ENCODE measurements at regions not wholly inside any gene's neighbourhood (a gene's known extent, or its start where the extent isn't known, plus 50 kb on each side); places are given as distances from the start of the nearest gene placed in this dataset.

DNA sequence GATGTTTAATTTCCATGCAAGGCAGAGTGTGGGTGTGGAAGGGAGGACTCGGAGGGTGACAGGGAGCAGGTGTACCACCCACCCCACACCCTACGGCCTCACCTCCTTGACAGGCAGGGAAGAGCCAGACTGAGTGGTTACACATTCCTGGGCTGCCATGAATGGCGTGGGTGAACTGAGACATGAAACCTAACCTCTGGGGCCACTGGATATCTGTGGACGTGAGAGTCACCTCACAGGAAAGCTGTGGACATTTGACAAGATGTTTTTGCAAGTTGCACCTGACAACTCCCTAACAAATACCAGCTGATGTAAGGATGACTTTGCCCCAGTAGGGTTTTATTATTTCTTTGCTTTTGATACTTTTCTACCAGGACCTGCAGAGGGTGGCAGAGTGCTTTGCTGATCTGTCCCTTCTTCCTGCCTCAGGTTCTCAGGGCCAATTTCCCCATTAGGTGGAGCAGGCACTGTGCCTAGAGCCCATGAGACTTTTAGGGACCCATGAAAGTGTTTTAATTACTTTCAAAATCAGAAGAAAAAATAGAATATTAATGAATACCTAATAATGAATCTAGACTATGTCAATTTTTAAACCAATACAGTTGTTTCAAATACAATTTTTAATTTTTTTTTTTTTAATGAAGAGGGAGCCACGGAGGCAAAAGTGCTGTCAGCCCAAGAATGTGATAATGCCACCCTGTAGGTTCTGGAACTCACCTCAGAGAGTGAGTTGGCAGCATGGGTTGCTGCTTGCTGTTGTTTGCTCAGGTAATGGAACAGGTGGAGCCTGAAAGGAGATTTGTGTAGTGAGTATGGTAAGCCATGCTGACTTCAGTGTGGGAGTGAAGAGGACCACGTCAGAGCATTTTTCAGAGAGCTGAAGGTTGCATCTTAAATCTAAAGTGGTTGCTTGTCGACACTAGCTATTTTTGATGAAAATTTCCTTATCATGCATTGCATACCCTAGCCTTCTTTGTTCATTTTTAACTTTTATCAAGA lies 58.0 kb upstream of the CYSLTR2 start:
- WGBS = 80% methylated on average over 6 of the region's 7 CpGs
- no peaks in the 10 kb centered on the region for H3K27me3 ChIP-seq (ENCODE audit: insufficient read depth, low read length)
- peaks cover 40% of the 10 kb centered on the region for H3K4me1 ChIP-seq (ENCODE audit: insufficient read depth, low read length)
- no peak overlapping the region for H3K27ac ChIP-seq (ENCODE audit: low read depth, low read length)
- H3K4me3 ChIP-seq (ENCODE audit: low read length) = no peak overlapping the region
- no peak overlapping the region for H3K9ac ChIP-seq (ENCODE audit: low read depth, low read length)
- no peaks in the 10 kb centered on the region for H3K36me3 ChIP-seq (ENCODE audit: insufficient read depth, low read length)
- H3K9me3 ChIP-seq (ENCODE audit: insufficient read depth, low read depth, low read length) = peaks cover 14% of the 10 kb centered on the region

DNA sequence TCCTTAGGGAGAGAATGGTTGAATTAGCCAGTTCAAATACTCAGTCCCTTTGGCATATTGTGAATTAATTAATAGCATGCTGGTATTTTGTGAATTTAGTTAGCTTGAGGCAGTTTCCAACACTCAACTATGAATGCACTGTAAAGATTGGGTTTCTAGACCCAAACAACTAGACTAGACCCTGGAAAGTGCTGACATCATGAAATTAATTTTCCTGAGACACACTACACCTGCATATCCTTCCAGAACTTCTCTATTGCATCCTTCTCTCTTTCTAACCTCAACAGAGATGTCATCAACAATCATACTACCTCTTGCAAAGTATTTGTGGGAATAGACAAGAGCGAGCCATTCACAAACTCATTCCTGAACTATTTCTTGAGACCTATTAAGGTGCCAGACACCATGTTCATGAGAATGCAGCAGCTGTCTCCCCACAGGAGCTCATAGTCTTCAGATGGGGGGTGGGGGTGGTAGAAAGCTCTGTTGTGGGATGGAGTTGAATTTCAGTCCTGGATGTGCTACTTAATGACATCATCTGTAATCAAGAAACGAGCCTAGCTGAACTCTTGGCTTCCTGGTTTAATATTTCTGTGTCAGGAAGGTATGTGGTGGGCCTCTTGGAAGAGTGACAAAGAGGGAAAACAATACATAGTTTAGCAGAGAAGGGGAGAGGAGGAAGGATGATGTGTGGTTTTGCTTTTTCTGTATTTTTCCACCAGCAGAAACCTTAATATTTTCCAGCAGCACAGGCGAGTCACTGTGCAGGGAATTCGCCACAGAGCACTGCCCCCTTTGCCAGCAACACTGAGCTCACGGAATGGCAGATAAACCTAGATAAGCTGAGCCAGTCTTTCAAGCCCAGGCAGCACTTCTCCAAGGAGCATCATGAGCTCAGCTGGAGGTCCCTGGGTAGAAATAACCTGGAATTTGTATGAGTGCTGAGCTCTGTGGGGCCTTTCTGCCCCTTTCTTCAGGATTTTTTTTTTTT lies 53.1 kb upstream of the CYSLTR2 start:
- 83% methylated on average over 5 of the region's 5 CpGs for WGBS
- Histone ChIP-seq H3K27me3 (ENCODE audit: insufficient read depth, low read length) (no peaks in the 10 kb centered on the region), H3K27ac (ENCODE audit: low read depth, low read length) (no peak overlapping the region), H3K4me1 (ENCODE audit: insufficient read depth, low read length) (no peaks in the 10 kb centered on the region), H3K9me3 (ENCODE audit: insufficient read depth, low read depth, low read length) (peaks cover 11% of the 10 kb centered on the region), H3K9ac (ENCODE audit: low read depth, low read length) (no peak overlapping the region), H3K4me3 (ENCODE audit: low read length) (no peak overlapping the region), H3K36me3 (ENCODE audit: insufficient read depth, low read length) (no peaks in the 10 kb centered on the region)

DNA sequence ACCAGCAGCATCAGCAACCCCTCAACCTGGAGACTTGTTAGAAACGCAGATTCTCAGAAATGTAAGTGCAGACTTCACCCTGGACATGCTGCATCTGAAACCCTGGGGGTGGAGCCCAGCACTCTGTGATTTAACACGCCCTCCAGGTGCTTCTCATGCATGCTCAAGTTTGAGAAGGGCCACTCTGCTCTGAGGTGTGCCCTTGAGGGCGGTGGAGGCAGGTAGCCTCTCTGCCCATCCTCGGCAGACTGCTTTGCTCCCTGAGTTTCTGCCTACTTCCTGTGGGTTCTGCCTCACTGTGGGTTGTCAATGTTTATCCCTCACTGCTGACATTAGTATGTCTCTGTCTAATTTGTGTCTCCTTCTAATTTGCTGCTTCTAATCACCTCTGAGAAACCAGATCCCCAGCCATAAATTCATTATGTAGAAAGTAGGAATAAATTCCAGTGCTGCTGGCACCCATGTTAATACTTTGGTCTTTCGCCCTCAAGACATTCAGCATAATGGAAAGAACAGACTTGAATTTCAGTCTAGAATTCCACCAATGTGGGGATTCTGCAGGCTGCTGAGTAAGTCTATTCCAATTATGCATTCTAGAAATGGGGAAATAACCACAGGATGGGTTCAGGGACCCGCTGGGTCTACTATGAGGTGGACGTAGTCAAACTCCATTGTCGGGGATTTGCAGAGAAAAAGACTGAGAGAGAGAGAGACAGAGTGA lies 51.3 kb upstream of the CYSLTR2 start:
- Histone ChIP-seq H3K4me1 (ENCODE audit: insufficient read depth, low read length) (no peaks in the 10 kb centered on the region), H3K9me3 (ENCODE audit: insufficient read depth, low read depth, low read length) (peaks cover 17% of the 10 kb centered on the region; the same call in 1 of the 2 replicates), H3K36me3 (ENCODE audit: insufficient read depth, low read length) (no peaks in the 10 kb centered on the region), H3K4me3 (ENCODE audit: low read length) (no peak overlapping the region), H3K9ac (ENCODE audit: low read depth, low read length) (no peak overlapping the region), H3K27ac (ENCODE audit: low read depth, low read length) (no peak overlapping the region), H3K27me3 (ENCODE audit: insufficient read depth, low read length) (no peaks in the 10 kb centered on the region)
- 89% methylated on average over 8 of the region's 8 CpGs for WGBS

DNA sequence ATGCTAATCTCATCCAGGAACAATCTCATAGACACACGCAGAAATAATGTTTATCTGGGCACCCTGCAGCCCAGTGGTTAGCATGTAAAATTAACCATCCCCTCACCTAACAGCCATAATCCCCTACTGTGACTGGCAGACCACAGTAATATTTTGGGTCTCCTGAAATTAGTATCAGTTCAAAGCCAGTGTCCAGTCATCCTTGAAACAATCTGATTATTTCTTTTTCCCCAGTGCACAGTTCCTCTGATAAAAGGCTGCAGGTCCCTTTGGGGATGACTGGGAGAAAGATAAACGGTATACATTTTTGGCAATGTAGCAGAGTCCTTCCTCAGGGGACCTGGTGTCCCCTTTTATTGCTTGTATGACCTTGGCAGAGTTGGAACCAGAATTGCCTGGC lies 50.4 kb upstream of the CYSLTR2 start:
- peaks cover 10% of the 10 kb centered on the region; the same call in 1 of the 2 replicates for H3K9me3 ChIP-seq (ENCODE audit: insufficient read depth, low read depth, low read length)
- no peaks in the 10 kb centered on the region for H3K4me1 ChIP-seq (ENCODE audit: insufficient read depth, low read length)
- no peak overlapping the region for H3K9ac ChIP-seq (ENCODE audit: low read depth, low read length)
- H3K27me3 ChIP-seq (ENCODE audit: insufficient read depth, low read length) = no peaks in the 10 kb centered on the region
- H3K4me3 ChIP-seq (ENCODE audit: low read length) = no peak overlapping the region
- H3K36me3 ChIP-seq (ENCODE audit: insufficient read depth, low read length) = no peaks in the 10 kb centered on the region
- H3K27ac ChIP-seq (ENCODE audit: low read depth, low read length) = no peak overlapping the region
- WGBS = 88% methylated on average over 2 of the region's 2 CpGs
